ENCODE measurements at regions not wholly inside any gene's neighbourhood (a gene's known extent, or its start where the extent isn't known, plus 50 kb on each side); places are given as distances from the start of the nearest gene placed in this dataset.

DNA sequence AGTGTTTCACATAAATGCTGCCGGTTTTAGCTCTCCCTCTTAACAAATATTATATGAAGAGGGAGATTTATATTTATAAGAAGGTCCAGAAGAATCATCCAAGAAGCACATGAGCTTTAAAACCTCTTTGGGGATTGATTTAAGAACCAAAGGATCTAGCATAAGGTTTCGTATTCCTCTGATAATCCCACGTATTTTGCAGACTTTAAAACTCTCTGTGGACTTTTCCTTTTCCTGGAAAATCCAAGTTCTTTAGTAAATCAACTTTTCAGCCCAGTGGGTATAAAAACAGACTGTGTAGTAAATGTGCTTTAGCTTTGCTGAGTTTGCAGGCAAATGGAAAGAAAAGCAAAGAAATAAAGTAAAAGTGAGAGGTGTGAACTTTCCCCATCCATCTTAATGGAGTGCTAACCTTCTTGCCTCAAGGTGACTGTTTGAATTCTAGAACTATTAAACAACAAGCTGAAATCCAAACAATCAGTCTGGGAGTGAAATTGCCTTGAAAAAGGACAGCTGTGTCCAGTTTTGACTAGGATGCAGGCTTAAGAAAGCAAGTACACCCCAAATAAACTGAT is 363.4 kb upstream of the SLC24A2 start:
- TF ChIP-seq, protein P1, sequence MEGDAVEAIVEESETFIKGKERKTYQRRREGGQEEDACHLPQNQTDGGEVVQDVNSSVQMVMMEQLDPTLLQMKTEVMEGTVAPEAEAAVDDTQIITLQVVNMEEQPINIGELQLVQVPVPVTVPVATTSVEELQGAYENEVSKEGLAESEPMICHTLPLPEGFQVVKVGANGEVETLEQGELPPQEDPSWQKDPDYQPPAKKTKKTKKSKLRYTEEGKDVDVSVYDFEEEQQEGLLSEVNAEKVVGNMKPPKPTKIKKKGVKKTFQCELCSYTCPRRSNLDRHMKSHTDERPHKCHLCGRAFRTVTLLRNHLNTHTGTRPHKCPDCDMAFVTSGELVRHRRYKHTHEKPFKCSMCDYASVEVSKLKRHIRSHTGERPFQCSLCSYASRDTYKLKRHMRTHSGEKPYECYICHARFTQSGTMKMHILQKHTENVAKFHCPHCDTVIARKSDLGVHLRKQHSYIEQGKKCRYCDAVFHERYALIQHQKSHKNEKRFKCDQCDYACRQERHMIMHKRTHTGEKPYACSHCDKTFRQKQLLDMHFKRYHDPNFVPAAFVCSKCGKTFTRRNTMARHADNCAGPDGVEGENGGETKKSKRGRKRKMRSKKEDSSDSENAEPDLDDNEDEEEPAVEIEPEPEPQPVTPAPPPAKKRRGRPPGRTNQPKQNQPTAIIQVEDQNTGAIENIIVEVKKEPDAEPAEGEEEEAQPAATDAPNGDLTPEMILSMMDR (IDR thresholded peaks at IDR 0.05) = no peak
- TF ChIP-seq REST (IDR thresholded peaks at IDR 0.05) (no peak), SREBF2 (IDR thresholded peaks at IDR 0.05) (no peak), MAX (IDR thresholded peaks at IDR 0.05) (no peak), KDM5A (IDR thresholded peaks at IDR 0.05) (no peak), MAZ (IDR thresholded peaks at IDR 0.05; ENCODE audit: borderline replicate concordance, low read depth, low read length) (no peak), JUN (IDR thresholded peaks at IDR 0.05) (no peak), TP53 (CRISPR knock-in tag; IDR thresholded peaks at IDR 0.05) (no peak), POLR2A (IDR thresholded peaks at IDR 0.05; ENCODE audit: low read length) (no peak), EP300 (IDR thresholded peaks at IDR 0.05) (no peak), HOXA7 (CRISPR knock-in tag; IDR thresholded peaks at IDR 0.05) (no peak)
- TF ChIP-seq, protein P2, sequence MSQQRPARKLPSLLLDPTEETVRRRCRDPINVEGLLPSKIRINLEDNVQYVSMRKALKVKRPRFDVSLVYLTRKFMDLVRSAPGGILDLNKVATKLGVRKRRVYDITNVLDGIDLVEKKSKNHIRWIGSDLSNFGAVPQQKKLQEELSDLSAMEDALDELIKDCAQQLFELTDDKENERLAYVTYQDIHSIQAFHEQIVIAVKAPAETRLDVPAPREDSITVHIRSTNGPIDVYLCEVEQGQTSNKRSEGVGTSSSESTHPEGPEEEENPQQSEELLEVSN (IDR thresholded peaks at IDR 0.05; ENCODE audit: borderline replicate concordance, low read depth) = no peak
